ENCODE measurements at regions not wholly inside any gene's neighbourhood (a gene's known extent, or its start where the extent isn't known, plus 50 kb on each side); places are given as distances from the start of the nearest gene placed in this dataset.

- Histone ChIP-seq H3K4me3 (no peak overlapping the region), H3K36me3 (no peaks in the 10 kb centered on the region), H3K27ac (no peak overlapping the region), H3K27me3 (peaks cover 0 to 55% (median 0%) of the 10 kb centered on the region in 4 donors), H3K9me3 (no peaks in the 10 kb centered on the region), H3K4me1 (no peaks in the 10 kb centered on the region)
- intact Hi-C loops (cut with DNase I), result no loop called here
- no peak for TF ChIP-seq CTCF (IDR thresholded peaks at IDR 0.05)
- TF ChIP-seq POLR2A (IDR thresholded peaks at IDR 0.05), result no peak
- 49 to 59% methylated on average over 4 of the region's 4 CpGs for WGBS, 2 donors
- DNase-seq, result no peak
These were observed 88.6 kb upstream of the GNG12 start for GRCh38 chr1:67921725-67922489.

- DNase-seq, result no peak
- H3K9me3 ChIP-seq, result no peaks in the 10 kb centered on the region
- TF ChIP-seq POLR2A (IDR thresholded peaks at IDR 0.05) (no peak), CTCF (IDR thresholded peaks at IDR 0.05) (no peak)
- intact Hi-C loops (cut with DNase I), result no loop called here
- no peak overlapping the region for H3K27ac ChIP-seq
- WGBS, 2 donors, result 46 to 68% methylated on average over 10 of the region's 10 CpGs
- no peaks in the 10 kb centered on the region for H3K4me1 ChIP-seq
- no peaks in the 10 kb centered on the region for H3K36me3 ChIP-seq
- H3K4me3 ChIP-seq, result no peak overlapping the region
- peaks cover 0 to 67% (median 0%) of the 10 kb centered on the region in 4 donors for H3K27me3 ChIP-seq
These were observed 86.2 kb upstream of the GNG12 start for GRCh38 chr1:67919274-67920072.

- Histone ChIP-seq H3K27me3 (peaks cover 0 to 70% (median 0%) of the 10 kb centered on the region in 4 donors), H3K9me3 (no peaks in the 10 kb centered on the region), H3K36me3 (no peaks in the 10 kb centered on the region), H3K4me3 (no peak overlapping the region), H3K27ac (no peak overlapping the region), H3K4me1 (no peaks in the 10 kb centered on the region)
- no peak for DNase-seq
- WGBS, 2 donors, result 84 to 86% methylated on average over 2 of the region's 2 CpGs
- TF ChIP-seq POLR2A (IDR thresholded peaks at IDR 0.05) (no peak), CTCF (IDR thresholded peaks at IDR 0.05) (no peak)
- intact Hi-C loops (cut with DNase I), result no loop called here
These were observed 84.8 kb upstream of the GNG12 start for GRCh38 chr1:67918067-67918466.

- H3K36me3 ChIP-seq, result no peaks in the 10 kb centered on the region
- no peak for DNase-seq
- intact Hi-C loops (cut with DNase I), result no loop called here
- H3K4me3 ChIP-seq, result no peak overlapping the region
- no peak for TF ChIP-seq POLR2A (IDR thresholded peaks at IDR 0.05)
- TF ChIP-seq CTCF (IDR thresholded peaks at IDR 0.05), result no peak
- no peaks in the 10 kb centered on the region for H3K4me1 ChIP-seq
- no peak overlapping the region for H3K27ac ChIP-seq
- H3K9me3 ChIP-seq, result no peaks in the 10 kb centered on the region
- H3K27me3 ChIP-seq, result peaks cover 0 to 70% (median 0%) of the 10 kb centered on the region in 4 donors
These were observed 83.7 kb upstream of the GNG12 start for GRCh38 chr1:67917006-67917405.

Measured in esophagus squamous epithelium (tissue), 5 donors.